Fibroblast of pulmonary artery (primary cell): ENCODE measurements at regions not wholly inside any gene's neighbourhood (a gene's known extent, or its start where the extent isn't known, plus 50 kb on each side); places are given as distances from the start of the nearest gene placed in this dataset.
A peak's percentile ranks its signal among the peaks of the same experiment; 100 is the strongest.
"Not testable (repeated sequence)": the region's sequence is repeated elsewhere in the genome, so short reads cannot be mapped to it uniquely, and the experiment has no call there.

ENCODE experiments used
- DNase-seq: peaks from one replicate; pipeline ENCODE4 v3.0.0-alpha.2; 2010; ENCODE audit warnings: low read depth
- H3K4me3 ChIP-seq: replicated peaks from 2 replicates; pipeline ENCODE4 v1.5.1; 2011; ENCODE audit warnings: low read depth, mild to moderate bottlenecking, control low read depth, low read length, moderate library complexity
- CTCF ChIP-seq: IDR thresholded peaks from 2 replicates; pipeline ENCODE4 v1.5.1; 2011; ENCODE audit warnings: mild to moderate bottlenecking, control low read depth, low read length, inconsistent platforms; ENCODE audit errors: missing control alignments

- H3K4me3 ChIP-seq, result no peak overlapping the region
- no peak for DNase-seq
- no peak for TF ChIP-seq CTCF
These were observed 56.5 kb upstream of the PRR5 start for GRCh38 chr22:44645531-44645930.

GRCh38 chr22:44645083-44645482 lies 56.9 kb upstream of the PRR5 start:
- no peak overlapping the region for H3K4me3 ChIP-seq
- DNase-seq, result no peak
- no peak for TF ChIP-seq CTCF

GRCh38 chr22:44643526-44644101 lies 58.4 kb upstream of the PRR5 start:
- not testable (repeated sequence) for DNase-seq, H3K4me3 ChIP-seq

GRCh38 chr22:44642096-44642644 lies 59.8 kb upstream of the PRR5 start:
- no peak for DNase-seq
- TF ChIP-seq CTCF, result no peak
- no peak overlapping the region for H3K4me3 ChIP-seq

GRCh38 chr22:44640618-44641155 lies 61.3 kb upstream of the PRR5 start:
- DNase-seq, result no peak
- H3K4me3 ChIP-seq, result no peak overlapping the region
- TF ChIP-seq CTCF, result no peak

- no peak overlapping the region for H3K4me3 ChIP-seq
- no peak for TF ChIP-seq CTCF
- DNase-seq, result no peak
These were observed 62.0 kb upstream of the PRR5 start for GRCh38 chr22:44639891-44640617.

- H3K4me3 ChIP-seq, result no peak overlapping the region
- no peak for TF ChIP-seq CTCF
- DNase-seq, result peak; percentile 16
These were observed 62.8 kb upstream of the PRR5 start for GRCh38 chr22:44638971-44639760.

- not testable (repeated sequence) for DNase-seq, H3K4me3 ChIP-seq
These were observed 65.3 kb upstream of the PRR5 start for GRCh38 chr22:44636502-44637206.

- not testable (repeated sequence) for H3K4me3 ChIP-seq, DNase-seq
These were observed 66.4 kb upstream of the PRR5 start for GRCh38 chr22:44635567-44635966.
